IMR-90 (cell line): ENCODE measurements at regions not wholly inside any gene's neighbourhood (a gene's known extent, or its start where the extent isn't known, plus 50 kb on each side); places are given as distances from the start of the nearest gene placed in this dataset.
"Not testable (repeated sequence)": the region's sequence is repeated elsewhere in the genome, so short reads cannot be mapped to it uniquely, and the experiment has no call there.

Experiments used
- ATAC-seq: fragments of 200-7000 bp; cut with Tn5 transposase; 2 replicates; pipeline ENCODE4 v1.9.1; 2020; ENCODE audit warnings: low read depth, mild to moderate bottlenecking, moderate library complexity
- BruUV-seq: library from RNA; stranded (reverse); fragments of 400-500 nt; replicated peaks from 2 replicates; lab custom pipeline; 2021; lab: Mats Ljungman, UMichigan
- CTCF ChIA-PET: fragments of 300-600 bp; formaldehyde crosslinking; extraction: SDS; loops from one replicate; lab custom pipeline; 2021; ENCODE audit warnings: antibody characterized with exemption; lab: Yijun Ruan, JAX
- POLR2A ChIA-PET: fragments of 300-600 bp; sonication (Branson Sonifier 250); formaldehyde crosslinking; loops from one replicate; lab custom pipeline; 2022; ENCODE audit warnings: antibody characterized with exemption; ENCODE audit not compliant: unreplicated experiment; lab: Charles Lee
- DNase-seq: peaks from one replicate; pipeline ENCODE4 v3.0.0; 2013
- H2AFZ ChIP-seq: replicated peaks from 2 replicates; pipeline ENCODE3; 2013; ENCODE audit warnings: low read length, mild to moderate bottlenecking; ENCODE audit not compliant: poor library complexity
- H2AK5ac ChIP-seq: 2 replicates; pipeline ENCODE4 v1.6.1; 2013; ENCODE audit warnings: low read depth, low read length, inconsistent platforms
- H2AK9ac ChIP-seq: replicated peaks from 2 replicates; pipeline ENCODE3; 2013; ENCODE audit warnings: mild to moderate bottlenecking, low read depth, low read length, moderate library complexity; ENCODE audit not compliant: poor library complexity
- H2BK120ac ChIP-seq: 2 replicates; pipeline ENCODE4 v1.6.1; 2013; ENCODE audit warnings: low read depth, low read length, inconsistent platforms
- H2BK15ac ChIP-seq: 3 replicates; pipeline ENCODE4 v1.6.1; 2013; ENCODE audit warnings: low read depth, low read length, inconsistent platforms
- H2BK20ac ChIP-seq: 2 replicates; pipeline ENCODE4 v1.6.1; 2013; ENCODE audit warnings: low read depth, mild to moderate bottlenecking, inconsistent platforms, low read length, moderate library complexity
- H2BK5ac ChIP-seq: 2 replicates; pipeline ENCODE4 v1.6.1; 2013; ENCODE audit warnings: mild to moderate bottlenecking, low read depth, low read length, inconsistent platforms; ENCODE audit not compliant: poor library complexity, severe bottlenecking
- H3K14ac ChIP-seq: replicated peaks from 2 replicates; pipeline ENCODE4 v1.6.1; 2013; ENCODE audit warnings: low read depth, low read length, inconsistent platforms
- H3K18ac ChIP-seq: 2 replicates; pipeline ENCODE4 v1.6.1; 2013; ENCODE audit warnings: low read depth, low read length, control low read depth
- H3K23ac ChIP-seq: 2 replicates; pipeline ENCODE4 v1.6.1; 2013; ENCODE audit warnings: low read depth, low read length, inconsistent platforms
- H3K27ac ChIP-seq: 2 replicates; pipeline ENCODE4 v1.5.1; 2013; ENCODE audit warnings: mild to moderate bottlenecking, control low read depth, low read length; ENCODE audit not compliant: insufficient read depth
- H3K27me3 ChIP-seq: 2 replicates; pipeline ENCODE4 v1.6.1; 2013; ENCODE audit warnings: low read length; ENCODE audit not compliant: control insufficient read depth, insufficient read depth
- H3K36me3 ChIP-seq: 2 replicates; pipeline ENCODE4 v1.6.1; 2013; ENCODE audit warnings: low read length, mixed read lengths; ENCODE audit not compliant: control insufficient read depth, insufficient read depth
- H3K4ac ChIP-seq: 2 replicates; pipeline ENCODE4 v1.6.1; 2013; ENCODE audit warnings: low read depth, low read length, inconsistent platforms
- H3K4me1 ChIP-seq: 2 replicates; pipeline ENCODE4 v1.6.1; 2013; ENCODE audit warnings: low read length, mixed read lengths; ENCODE audit not compliant: control insufficient read depth, insufficient read depth
- H3K4me2 ChIP-seq: 2 replicates; pipeline ENCODE4 v1.6.1; 2013; ENCODE audit warnings: low read depth, mild to moderate bottlenecking, control low read depth, low read length, moderate library complexity
- H3K4me3 ChIP-seq: 2 replicates; pipeline ENCODE4 v1.5.1; 2013; ENCODE audit warnings: low read depth, mild to moderate bottlenecking, control low read depth, low read length, moderate library complexity; ENCODE audit not compliant: insufficient read depth
- H3K56ac ChIP-seq: 2 replicates; pipeline ENCODE4 v1.6.1; 2013; ENCODE audit warnings: low read length, inconsistent platforms; ENCODE audit not compliant: insufficient read depth; ENCODE audit errors: extremely low read depth
- H3K79me1 ChIP-seq, 2 experiments: 2 replicates each; pipeline ENCODE4 v1.6.1; 2013; ENCODE audit warnings: low read length in 2 of 2, inconsistent platforms in 1 of 2, low read depth in 1 of 2
- H3K9ac ChIP-seq: 2 replicates; pipeline ENCODE4 v1.6.1; 2013; ENCODE audit warnings: low read depth, low read length, control low read depth
- H3K9me1 ChIP-seq: 2 replicates; pipeline ENCODE4 v1.6.1; 2013; ENCODE audit warnings: low read length, inconsistent platforms; ENCODE audit not compliant: insufficient read depth
- H3K9me3 ChIP-seq: 2 replicates; pipeline ENCODE4 v1.6.1; 2013; ENCODE audit warnings: low read length; ENCODE audit not compliant: control insufficient read depth, insufficient read depth
- H4K20me1 ChIP-seq: 2 replicates; pipeline ENCODE4 v1.6.1; 2013; ENCODE audit warnings: low read length, inconsistent platforms; ENCODE audit not compliant: insufficient read depth
- H4K5ac ChIP-seq: 2 replicates; pipeline ENCODE4 v1.6.1; 2013; ENCODE audit warnings: mild to moderate bottlenecking, low read depth, low read length, control low read depth
- H4K8ac ChIP-seq, 2 experiments: 2 replicates each; pipeline ENCODE4 v1.6.1; 2013; ENCODE audit warnings: low read depth in 2 of 2, low read length in 2 of 2, control low read depth in 1 of 2, inconsistent platforms in 1 of 2
- H4K91ac ChIP-seq: 2 replicates; pipeline ENCODE4 v1.6.1; 2013; ENCODE audit warnings: low read depth, low read length, inconsistent platforms; ENCODE audit not compliant: insufficient read depth
- WGBS, 2 experiments: methylation state at CpG; one replicate each; pipeline versions ENCODE4 v1.1.5 to v1.1.7; 2013; ENCODE audit warnings: missing lambda C conversion rate in 2 of 2; ENCODE audit not compliant: insufficient read length in 1 of 2; ENCODE audit errors: extremely low coverage in 2 of 2; 5-methylcytosine and 5-hydroxymethylcytosine counted together
- dilution Hi-C: fragments of 300-500 bp; cut with HindIII; formaldehyde crosslinking; loops from one replicate; pipeline ENCODE4 v1.14.3; 2018; ENCODE audit warnings: low sequenced_read_pairs; ENCODE audit not compliant: unreplicated experiment
- in situ Hi-C: fragments of 300-500 bp; cut with MboI; formaldehyde crosslinking; loops from 3 replicates; pipeline ENCODE4 v1.14.3; 2019; ENCODE audit warnings: low sequenced_read_pairs, inconsistent platforms, mixed read lengths
- intact Hi-C: fragments of 100-400 bp; cut with micrococcal nuclease; formaldehyde crosslinking; loops from 2 replicates; pipeline ENCODE4 v1.10.0; 2022

DNA sequence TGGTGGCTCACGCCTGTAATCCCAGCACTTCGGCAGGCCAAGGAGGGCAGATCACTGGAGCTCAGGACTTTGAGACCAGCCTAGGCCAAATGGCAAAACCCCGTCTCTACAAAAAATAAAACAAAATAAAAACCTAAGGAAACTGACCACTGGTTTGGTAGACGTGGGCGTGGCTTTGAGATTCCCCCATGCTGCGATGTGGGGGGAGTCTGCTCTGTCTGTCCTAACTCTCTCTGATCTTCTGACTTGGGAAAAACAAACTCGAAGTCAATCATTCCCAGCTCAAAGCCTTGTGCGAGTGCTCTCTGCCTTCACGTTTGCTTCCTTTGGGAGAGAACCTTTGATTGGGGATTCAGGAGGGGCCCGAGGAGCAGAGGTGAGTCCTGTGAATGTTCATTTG lies 369.1 kb upstream of the USP9Y start:
- H2AK9ac ChIP-seq, H3K4me1 ChIP-seq, ATAC-seq, H3K9me3 ChIP-seq, H4K8ac ChIP-seq, H2AFZ ChIP-seq, H3K9ac ChIP-seq, H3K18ac ChIP-seq, H3K23ac ChIP-seq, H4K5ac ChIP-seq, H3K4me3 ChIP-seq, H3K36me3 ChIP-seq, H2BK5ac ChIP-seq, H3K79me1 ChIP-seq, H2BK20ac ChIP-seq, H2AK5ac ChIP-seq, CTCF ChIA-PET, H3K56ac ChIP-seq, POLR2A ChIA-PET, H3K4me2 ChIP-seq, in situ Hi-C loops, H3K27ac ChIP-seq, BruUV-seq, H3K27me3 ChIP-seq, H4K20me1 ChIP-seq, dilution Hi-C loops, DNase-seq, H3K4ac ChIP-seq, H2BK15ac ChIP-seq, H3K9me1 ChIP-seq, H4K91ac ChIP-seq, H3K14ac ChIP-seq, intact Hi-C loops: not testable (repeated sequence)
- WGBS, 2 experiments: no CpG with 5 or more reads among the region's 10 CpGs
- H2BK120ac ChIP-seq: 0 out of 2 replicates have a peak overlapping the region, but pooled peaks have one; percentile 23
